GM12878 (cell line): ENCODE measurements at regions not wholly inside any gene's neighbourhood (a gene's known extent, or its start where the extent isn't known, plus 50 kb on each side); places are given as distances from the start of the nearest gene placed in this dataset.

Experiments used
- ATAC-seq: fragments of 200-7000 bp; cut with Tn5 transposase; 3 replicates; pipeline ENCODE4 v1.9.1; 2020; ENCODE audit warnings: mild to moderate bottlenecking, moderate library complexity
- BruUV-seq: library from RNA; stranded (reverse); fragments of 400-500 nt; replicated peaks from 2 replicates; lab custom pipeline; 2021; lab: Mats Ljungman, UMichigan
- CTCF ChIA-PET: fragments of 300-600 bp; sonication (Branson Sonifier 250); formaldehyde crosslinking; extraction: SDS; loops from one replicate; lab custom pipeline; 2021; ENCODE audit warnings: inconsistent platforms; lab: Yijun Ruan, JAX
- POLR2A ChIA-PET: fragments of 350-600 bp; formaldehyde crosslinking; extraction: SDS; loops from one replicate; lab custom pipeline; 2021; ENCODE audit warnings: inconsistent platforms; lab: Charles Lee
- RAD21 ChIA-PET: fragments of 300-600 bp; sonication (Branson Sonifier 250); formaldehyde crosslinking; loops from one replicate; lab custom pipeline; 2023; ENCODE audit warnings: antibody characterized with exemption; ENCODE audit not compliant: unreplicated experiment; lab: Charles Lee
- SMC1A ChIA-PET: fragments of 300-600 bp; sonication (Branson Sonifier 250); formaldehyde crosslinking; loops from one replicate; lab custom pipeline; 2023; ENCODE audit not compliant: unreplicated experiment, uncharacterized antibody; lab: Charles Lee
- DNase-seq: peaks from one replicate; pipeline ENCODE4 v3.0.0-alpha.2; 2011; ENCODE audit warnings: low read depth, low spot score
- FAIRE-seq: peaks from 3 replicates; lab custom pipeline; 2011; peaks lifted over from hg19 to GRCh38; lab: Jason Lieb, UNC
- H2AFZ ChIP-seq: 2 replicates; pipeline ENCODE4 v1.6.0; 2011; ENCODE audit warnings: low read depth, low read length, control low read depth; ENCODE audit not compliant: control insufficient read depth
- H3K27ac ChIP-seq: 2 replicates; pipeline ENCODE4 v1.5.1; 2011; ENCODE audit warnings: control low read depth; ENCODE audit not compliant: control insufficient read depth, insufficient read depth
- H3K27me3 ChIP-seq, 2 experiments: replicated peaks in 1 of 2; 2 replicates each; pipeline versions ENCODE4 v1.6.0 to v1.6.1; 2011; ENCODE audit warnings: low read length in 1 of 2; ENCODE audit not compliant: control insufficient read depth in 2 of 2, insufficient read depth in 2 of 2
- H3K36me3 ChIP-seq, 2 experiments: 2 replicates each; pipeline ENCODE4 v1.5.1; 2011; ENCODE audit warnings: low read length in 1 of 2; ENCODE audit not compliant: control insufficient read depth in 2 of 2, insufficient read depth in 2 of 2
- H3K4me1 ChIP-seq: 2 replicates; pipeline ENCODE4 v1.6.1; 2011; ENCODE audit warnings: mild to moderate bottlenecking, low read length, moderate library complexity, mixed read lengths; ENCODE audit not compliant: control insufficient read depth, insufficient read depth
- H3K4me2 ChIP-seq: 2 replicates; pipeline ENCODE4 v1.6.0; 2011; ENCODE audit warnings: control low read depth; ENCODE audit not compliant: control insufficient read depth, insufficient read depth
- H3K4me3 ChIP-seq: fragments of 200-600 bp; sonication (generic); 2 replicates; pipeline ENCODE4 v1.5.1; 2016
- H3K79me2 ChIP-seq: 2 replicates; pipeline ENCODE4 v1.6.0; 2011; ENCODE audit warnings: low read length; ENCODE audit not compliant: control insufficient read depth, insufficient read depth
- H3K9ac ChIP-seq: 2 replicates; pipeline ENCODE4 v1.8.0; 2011; ENCODE audit warnings: low read length, control low read depth, mixed read lengths; ENCODE audit not compliant: control insufficient read depth, insufficient read depth
- H3K9me3 ChIP-seq: replicated peaks from 3 replicates; pipeline ENCODE4 v1.5.1; 2011; ENCODE audit warnings: mild to moderate bottlenecking, low read length; ENCODE audit not compliant: control insufficient read depth, insufficient read depth
- H4K20me1 ChIP-seq: 2 replicates; pipeline ENCODE4 v1.6.0; 2011; ENCODE audit not compliant: control insufficient read depth, insufficient read depth
- GABPA ChIP-seq: IDR thresholded peaks from 2 replicates; pipeline ENCODE4 v1.6.1; 2014; ENCODE audit warnings: antibody characterized with exemption, low read depth, mild to moderate bottlenecking, inconsistent platforms
- HCFC1 ChIP-seq: fragments of 150-350 bp; IDR thresholded peaks from 2 replicates; pipeline ENCODE4 v1.6.1; 2014; ENCODE audit warnings: low read length
- IKZF1 ChIP-seq: fragments of 450-650 bp; conservative IDR thresholded peaks from 2 replicates; pipeline ENCODE4 v1.6.1; 2017; ENCODE audit warnings: antibody characterized with exemption, mild to moderate bottlenecking
- JUND ChIP-seq: IDR thresholded peaks from 2 replicates; pipeline ENCODE4 v1.6.1; 2012; ENCODE audit warnings: low read depth, mild to moderate bottlenecking, low read length, improper control_type of control experiment, moderate library complexity
- KAT2A ChIP-seq: conservative IDR thresholded peaks from 2 replicates; pipeline ENCODE4 v1.6.1; 2011; ENCODE audit warnings: low read depth, low read length; ENCODE audit not compliant: control insufficient read depth
- MYB ChIP-seq: fragments of 150-350 bp; IDR thresholded peaks from 2 replicates; pipeline ENCODE4 v1.6.1; 2014; ENCODE audit warnings: mild to moderate bottlenecking, low read depth, low read length, borderline replicate concordance
- NBN ChIP-seq: fragments of 450-650 bp; IDR thresholded peaks from 2 replicates; pipeline ENCODE4 v1.6.1; 2016
- NFXL1 ChIP-seq: fragments of 450-650 bp; IDR thresholded peaks from 2 replicates; pipeline ENCODE4 v1.6.1; 2017; ENCODE audit warnings: antibody characterized with exemption, mild to moderate bottlenecking, borderline replicate concordance
- SIN3A ChIP-seq: IDR thresholded peaks from 2 replicates; pipeline ENCODE4 v1.6.1; 2012; ENCODE audit warnings: low read depth, low read length, improper control_type of control experiment
- SMC3 ChIP-seq: IDR thresholded peaks from 2 replicates; pipeline ENCODE4 v1.6.1; 2011; ENCODE audit warnings: low read length, improper control_type of control experiment, borderline replicate concordance
- ZNF24 ChIP-seq: fragments of 450-650 bp; IDR thresholded peaks from 2 replicates; pipeline ENCODE4 v1.6.1; 2017; ENCODE audit warnings: antibody characterized with exemption, mild to moderate bottlenecking
- ZNF622 ChIP-seq: fragments of 450-650 bp; IDR thresholded peaks from 2 replicates; pipeline ENCODE4 v1.6.1; 2017; ENCODE audit warnings: mild to moderate bottlenecking, inconsistent platforms
- WGBS: methylation state at CpG from one replicate; pipeline ENCODE4 v1.1.6; 2016; ENCODE audit warnings: low lambda C conversion rate; ENCODE audit not compliant: insufficient replicate concordance, insufficient coverage; ENCODE audit errors: missing lambda C conversion rate; 5-methylcytosine and 5-hydroxymethylcytosine counted together
- in situ Hi-C: fragments of 300-500 bp; cut with MboI; formaldehyde crosslinking; loops from 9 replicates; pipeline ENCODE4 v1.14.3; 2018; ENCODE audit warnings: mixed read lengths
- intact Hi-C: fragments of 100-400 bp; cut with micrococcal nuclease; formaldehyde crosslinking; loops from one replicate; pipeline ENCODE4 v1.14.2; 2022; ENCODE audit not compliant: unreplicated experiment
- TF ChIP-seq, protein P1 (sequence below): fragments of 450-650 bp; conservative IDR thresholded peaks from 2 replicates; pipeline ENCODE4 v1.6.1; 2017; ENCODE audit warnings: mild to moderate bottlenecking, moderate library complexity
- TF ChIP-seq, protein P2 (sequence below): IDR thresholded peaks from 2 replicates; pipeline ENCODE4 v1.6.1; 2011; ENCODE audit warnings: low read depth, low read length, improper control_type of control experiment, borderline replicate concordance
- TF ChIP-seq, protein P3 (sequence below): fragments of 450-650 bp; IDR thresholded peaks from 2 replicates; pipeline ENCODE4 v1.6.1; 2016; ENCODE audit warnings: mild to moderate bottlenecking
- TF ChIP-seq, protein P4 (sequence below): IDR thresholded peaks from 2 replicates; pipeline ENCODE4 v1.6.1; 2011; ENCODE audit warnings: low read depth, mild to moderate bottlenecking, low read length, moderate library complexity, borderline replicate concordance; ENCODE audit errors: extremely low read depth

DNA sequence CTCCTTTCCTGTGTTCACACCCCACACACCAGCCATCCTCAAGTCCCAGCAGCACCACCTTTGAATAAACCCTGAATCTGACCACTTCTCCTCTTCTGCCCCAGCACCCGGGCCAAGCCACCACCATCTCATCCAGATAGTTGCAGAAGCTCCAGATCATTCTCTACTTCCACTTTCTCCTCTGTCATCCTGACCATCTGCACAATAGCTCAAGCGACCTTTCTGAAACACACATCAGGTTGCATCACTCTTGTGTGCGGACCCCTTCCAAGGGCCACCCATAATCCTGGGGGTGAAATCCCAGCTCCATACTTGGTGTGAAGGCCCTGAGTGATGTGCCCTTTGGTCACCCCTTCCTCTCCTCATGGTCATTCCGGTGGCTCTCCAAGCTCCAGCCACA lies 187.4 kb upstream of the GALNT17 start:
- no peaks in the 10 kb centered on the region for H3K4me1 ChIP-seq
- no peak for TF ChIP-seq IKZF1
- no peak for TF ChIP-seq NBN
- no peak for TF ChIP-seq SMC3
- no peak for TF ChIP-seq NFXL1
- TF ChIP-seq, protein P1, sequence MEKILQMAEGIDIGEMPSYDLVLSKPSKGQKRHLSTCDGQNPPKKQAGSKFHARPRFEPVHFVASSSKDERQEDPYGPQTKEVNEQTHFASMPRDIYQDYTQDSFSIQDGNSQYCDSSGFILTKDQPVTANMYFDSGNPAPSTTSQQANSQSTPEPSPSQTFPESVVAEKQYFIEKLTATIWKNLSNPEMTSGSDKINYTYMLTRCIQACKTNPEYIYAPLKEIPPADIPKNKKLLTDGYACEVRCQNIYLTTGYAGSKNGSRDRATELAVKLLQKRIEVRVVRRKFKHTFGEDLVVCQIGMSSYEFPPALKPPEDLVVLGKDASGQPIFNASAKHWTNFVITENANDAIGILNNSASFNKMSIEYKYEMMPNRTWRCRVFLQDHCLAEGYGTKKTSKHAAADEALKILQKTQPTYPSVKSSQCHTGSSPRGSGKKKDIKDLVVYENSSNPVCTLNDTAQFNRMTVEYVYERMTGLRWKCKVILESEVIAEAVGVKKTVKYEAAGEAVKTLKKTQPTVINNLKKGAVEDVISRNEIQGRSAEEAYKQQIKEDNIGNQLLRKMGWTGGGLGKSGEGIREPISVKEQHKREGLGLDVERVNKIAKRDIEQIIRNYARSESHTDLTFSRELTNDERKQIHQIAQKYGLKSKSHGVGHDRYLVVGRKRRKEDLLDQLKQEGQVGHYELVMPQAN = no peak
- no peak for TF ChIP-seq JUND
- TF ChIP-seq, all 136 proteins: peak for 0
- SMC1A ChIA-PET = no interaction called here
- DNase-seq = no peak
- no peak for FAIRE-seq
- ATAC-seq = no peak
- intact Hi-C loops (no loop called here), in situ Hi-C loops (no loop called here)
- POLR2A ChIA-PET = no interaction called here
- no peak overlapping the region for H3K9ac ChIP-seq
- H3K4me3 ChIP-seq = no peak overlapping the region
- RAD21 ChIA-PET = no interaction called here
- H4K20me1 ChIP-seq = no peaks in the 10 kb centered on the region
- CTCF ChIA-PET = no interaction called here
- H3K36me3 ChIP-seq = no peaks in the 10 kb centered on the region
- H3K4me2 ChIP-seq = no peak overlapping the region
- H3K9me3 ChIP-seq = no peaks in the 10 kb centered on the region
- no peaks in the 10 kb centered on the region for H3K27me3 ChIP-seq
- BruUV-seq = no TSS peak
- WGBS = 33% methylated on average over 4 of the region's 4 CpGs
- no peak overlapping the region for H3K27ac ChIP-seq
- H3K79me2 ChIP-seq = no peaks in the 10 kb centered on the region
- H2AFZ ChIP-seq = no peak overlapping the region

DNA sequence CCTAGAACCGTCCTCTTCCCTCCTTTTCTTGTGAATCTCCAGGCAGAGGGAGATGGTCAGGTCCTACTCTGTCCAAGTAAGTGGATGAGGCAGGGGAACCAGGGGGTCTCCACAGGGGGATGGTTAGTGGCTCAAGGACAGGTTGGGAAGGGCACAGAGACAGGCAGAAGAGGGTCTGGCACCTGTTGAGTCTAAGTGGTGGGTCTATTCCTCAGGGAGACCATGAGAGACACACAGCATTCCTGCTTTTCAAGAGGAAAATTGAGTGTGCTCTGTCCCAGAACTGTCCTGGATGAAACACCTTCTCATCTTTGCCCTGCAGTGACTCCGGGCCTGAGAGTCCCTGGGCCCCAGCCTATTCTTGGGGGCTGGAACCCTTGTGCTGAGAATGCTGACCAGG lies 184.8 kb upstream of the GALNT17 start:
- no TSS peak for BruUV-seq
- ChIA-PET SMC1A (no interaction called here), CTCF (no interaction called here), RAD21 (no interaction called here), POLR2A (no interaction called here)
- intact Hi-C loops (no loop called here), in situ Hi-C loops (no loop called here)
- Histone ChIP-seq H3K27me3 (no peaks in the 10 kb centered on the region), H3K27ac (no peak overlapping the region), H3K9me3 (no peaks in the 10 kb centered on the region), H2AFZ (no peak overlapping the region), H3K79me2 (no peaks in the 10 kb centered on the region), H3K4me1 (no peaks in the 10 kb centered on the region), H3K9ac (no peak overlapping the region), H4K20me1 (no peaks in the 10 kb centered on the region), H3K4me2 (no peak overlapping the region), H3K4me3 (no peak overlapping the region), H3K36me3 (no peaks in the 10 kb centered on the region)
- FAIRE-seq (no peak), ATAC-seq (no peak), DNase-seq (no peak)
- 0% methylated on average over 2 of the region's 2 CpGs for WGBS
- TF ChIP-seq, protein P2, sequence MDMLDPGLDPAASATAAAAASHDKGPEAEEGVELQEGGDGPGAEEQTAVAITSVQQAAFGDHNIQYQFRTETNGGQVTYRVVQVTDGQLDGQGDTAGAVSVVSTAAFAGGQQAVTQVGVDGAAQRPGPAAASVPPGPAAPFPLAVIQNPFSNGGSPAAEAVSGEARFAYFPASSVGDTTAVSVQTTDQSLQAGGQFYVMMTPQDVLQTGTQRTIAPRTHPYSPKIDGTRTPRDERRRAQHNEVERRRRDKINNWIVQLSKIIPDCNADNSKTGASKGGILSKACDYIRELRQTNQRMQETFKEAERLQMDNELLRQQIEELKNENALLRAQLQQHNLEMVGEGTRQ = no peak
- TF ChIP-seq MYB (no peak), ZNF622 (no peak), HCFC1 (no peak), KAT2A (no peak), SIN3A (no peak), GABPA (no peak), ZNF24 (no peak)
- TF ChIP-seq, protein P3, sequence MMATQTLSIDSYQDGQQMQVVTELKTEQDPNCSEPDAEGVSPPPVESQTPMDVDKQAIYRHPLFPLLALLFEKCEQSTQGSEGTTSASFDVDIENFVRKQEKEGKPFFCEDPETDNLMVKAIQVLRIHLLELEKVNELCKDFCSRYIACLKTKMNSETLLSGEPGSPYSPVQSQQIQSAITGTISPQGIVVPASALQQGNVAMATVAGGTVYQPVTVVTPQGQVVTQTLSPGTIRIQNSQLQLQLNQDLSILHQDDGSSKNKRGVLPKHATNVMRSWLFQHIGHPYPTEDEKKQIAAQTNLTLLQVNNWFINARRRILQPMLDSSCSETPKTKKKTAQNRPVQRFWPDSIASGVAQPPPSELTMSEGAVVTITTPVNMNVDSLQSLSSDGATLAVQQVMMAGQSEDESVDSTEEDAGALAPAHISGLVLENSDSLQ = no peak
- TF ChIP-seq, protein P4, sequence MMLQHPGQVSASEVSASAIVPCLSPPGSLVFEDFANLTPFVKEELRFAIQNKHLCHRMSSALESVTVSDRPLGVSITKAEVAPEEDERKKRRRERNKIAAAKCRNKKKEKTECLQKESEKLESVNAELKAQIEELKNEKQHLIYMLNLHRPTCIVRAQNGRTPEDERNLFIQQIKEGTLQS = no peak
